Suprapubic skin (tissue), 4 donors: ENCODE measurements at regions not wholly inside any gene's neighbourhood (a gene's known extent, or its start where the extent isn't known, plus 50 kb on each side); places are given as distances from the start of the nearest gene placed in this dataset.

Experiments
- DNase-seq, 2 donors: peaks; one replicate each; pipeline ENCODE4 v3.0.0-alpha.2; 2019; ENCODE audit warnings: low spot score in 2 of 2
- H3K27ac ChIP-seq: fragments of 200-600 bp; sonication (generic); one replicate; pipeline ENCODE4 v1.5.1; 2019
- H3K27me3 ChIP-seq: fragments of 200-600 bp; sonication (generic); one replicate; pipeline ENCODE4 v1.5.1; 2019
- H3K36me3 ChIP-seq: fragments of 200-600 bp; sonication (generic); one replicate; pipeline ENCODE4 v1.5.1; 2019
- H3K4me1 ChIP-seq: fragments of 200-600 bp; sonication (generic); one replicate; pipeline ENCODE4 v1.5.1; 2019
- H3K4me3 ChIP-seq: fragments of 200-600 bp; sonication (generic); one replicate; pipeline ENCODE4 v1.5.1; 2019; ENCODE audit warnings: mild to moderate bottlenecking
- H3K9me3 ChIP-seq: fragments of 200-600 bp; sonication (generic); one replicate; pipeline ENCODE4 v1.5.1; 2019
- EP300 ChIP-seq: sonication (generic); formaldehyde crosslinking; IDR thresholded peaks from one replicate; pipeline ENCODE4 v1.6.1; 2017; ENCODE audit warnings: antibody characterized with exemption
- POLR2A ChIP-seq, 2 donors: fragments of 450-650 bp; IDR thresholded peaks; one replicate each; pipeline ENCODE4 v1.6.1; 2017; ENCODE audit warnings: antibody characterized with exemption in 2 of 2, mild to moderate bottlenecking in 2 of 2, moderate library complexity in 2 of 2
- POLR2AphosphoS5 ChIP-seq, 3 donors: sonication (generic); formaldehyde crosslinking; IDR thresholded peaks; one replicate each; pipeline ENCODE4 v1.6.1; 2017; ENCODE audit warnings: antibody characterized with exemption in 3 of 3
- WGBS: methylation state at CpG from one replicate; pipeline ENCODE4 v1.1.5; 2018; 5-methylcytosine and 5-hydroxymethylcytosine counted together
- TF ChIP-seq, protein P1 (sequence below), 2 donors: fragments of 200-600 bp in 1 of 2; fragments of 450-650 bp in 1 of 2; sonication (generic) in 1 of 2; IDR thresholded peaks; one replicate each; pipeline ENCODE4 v1.5.1; 2016 to 2019; ENCODE audit warnings: antibody characterized with exemption in 2 of 2, mild to moderate bottlenecking in 1 of 2, moderate library complexity in 1 of 2

DNA sequence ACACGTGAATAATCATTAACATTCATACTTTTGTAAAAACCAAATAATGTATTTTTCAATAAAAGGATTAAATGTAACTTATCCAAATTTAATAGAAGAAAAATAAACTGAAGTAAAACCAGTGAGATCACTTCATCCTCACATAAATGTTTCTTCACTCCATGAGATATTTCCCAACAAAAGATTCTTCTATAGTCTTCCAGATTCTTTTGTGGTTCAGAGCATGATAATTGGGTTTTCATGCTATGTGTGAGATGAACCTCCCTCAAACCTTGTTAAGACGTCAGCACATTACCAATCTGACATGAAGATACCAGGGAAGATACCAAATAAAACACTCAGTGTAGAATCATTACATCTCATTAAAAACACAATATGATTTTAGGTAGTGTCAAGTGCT is 62.9 kb upstream of the OXGR1 start:
- Histone ChIP-seq H3K36me3 (no peaks in the 10 kb centered on the region), H3K4me1 (no peaks in the 10 kb centered on the region), H3K27me3 (peaks cover 5% of the 10 kb centered on the region), H3K4me3 (no peak overlapping the region), H3K27ac (no peak overlapping the region), H3K9me3 (peaks cover 3% of the 10 kb centered on the region)
- DNase-seq, result no peak
- WGBS, result 75% methylated on average over 2 of the region's 2 CpGs
- TF ChIP-seq EP300 (no peak), POLR2A (IDR thresholded peaks at IDR 0.05) (no peak), POLR2AphosphoS5 (IDR thresholded peaks at IDR 0.05) (no peak)
- TF ChIP-seq, protein P1, sequence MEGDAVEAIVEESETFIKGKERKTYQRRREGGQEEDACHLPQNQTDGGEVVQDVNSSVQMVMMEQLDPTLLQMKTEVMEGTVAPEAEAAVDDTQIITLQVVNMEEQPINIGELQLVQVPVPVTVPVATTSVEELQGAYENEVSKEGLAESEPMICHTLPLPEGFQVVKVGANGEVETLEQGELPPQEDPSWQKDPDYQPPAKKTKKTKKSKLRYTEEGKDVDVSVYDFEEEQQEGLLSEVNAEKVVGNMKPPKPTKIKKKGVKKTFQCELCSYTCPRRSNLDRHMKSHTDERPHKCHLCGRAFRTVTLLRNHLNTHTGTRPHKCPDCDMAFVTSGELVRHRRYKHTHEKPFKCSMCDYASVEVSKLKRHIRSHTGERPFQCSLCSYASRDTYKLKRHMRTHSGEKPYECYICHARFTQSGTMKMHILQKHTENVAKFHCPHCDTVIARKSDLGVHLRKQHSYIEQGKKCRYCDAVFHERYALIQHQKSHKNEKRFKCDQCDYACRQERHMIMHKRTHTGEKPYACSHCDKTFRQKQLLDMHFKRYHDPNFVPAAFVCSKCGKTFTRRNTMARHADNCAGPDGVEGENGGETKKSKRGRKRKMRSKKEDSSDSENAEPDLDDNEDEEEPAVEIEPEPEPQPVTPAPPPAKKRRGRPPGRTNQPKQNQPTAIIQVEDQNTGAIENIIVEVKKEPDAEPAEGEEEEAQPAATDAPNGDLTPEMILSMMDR (IDR thresholded peaks at IDR 0.05), result no peak

DNA sequence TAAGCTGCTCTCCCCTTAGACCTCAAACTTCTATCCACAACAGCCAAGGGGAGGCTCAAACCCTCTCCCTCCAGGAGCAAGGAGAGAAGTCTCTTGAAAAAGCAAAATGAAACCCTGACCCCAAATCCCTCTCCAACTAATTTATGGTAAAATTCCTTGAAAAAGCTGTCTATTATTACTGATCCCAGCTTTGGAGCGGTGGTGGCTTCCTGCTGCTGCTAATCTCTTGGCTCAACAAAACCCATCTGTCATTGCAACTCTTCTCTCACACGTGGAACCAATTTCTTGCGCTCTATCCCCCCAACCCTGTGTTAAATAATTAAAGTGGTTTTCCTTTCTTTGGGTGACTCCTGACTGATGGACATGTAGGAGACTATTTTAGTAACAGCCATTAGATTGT is 64.1 kb upstream of the OXGR1 start:
- Histone ChIP-seq H3K27me3 (peaks cover 5% of the 10 kb centered on the region), H3K27ac (no peak overlapping the region), H3K9me3 (peaks cover 3% of the 10 kb centered on the region), H3K36me3 (no peaks in the 10 kb centered on the region), H3K4me1 (no peaks in the 10 kb centered on the region), H3K4me3 (no peak overlapping the region)
- TF ChIP-seq, protein P1 (IDR thresholded peaks at IDR 0.05), result no peak
- TF ChIP-seq POLR2A (IDR thresholded peaks at IDR 0.05), result no peak
- TF ChIP-seq EP300, result no peak
- TF ChIP-seq POLR2AphosphoS5 (IDR thresholded peaks at IDR 0.05), result no peak
- DNase-seq, result no peak
- WGBS, result 46% methylated on average over 3 of the region's 3 CpGs

DNA sequence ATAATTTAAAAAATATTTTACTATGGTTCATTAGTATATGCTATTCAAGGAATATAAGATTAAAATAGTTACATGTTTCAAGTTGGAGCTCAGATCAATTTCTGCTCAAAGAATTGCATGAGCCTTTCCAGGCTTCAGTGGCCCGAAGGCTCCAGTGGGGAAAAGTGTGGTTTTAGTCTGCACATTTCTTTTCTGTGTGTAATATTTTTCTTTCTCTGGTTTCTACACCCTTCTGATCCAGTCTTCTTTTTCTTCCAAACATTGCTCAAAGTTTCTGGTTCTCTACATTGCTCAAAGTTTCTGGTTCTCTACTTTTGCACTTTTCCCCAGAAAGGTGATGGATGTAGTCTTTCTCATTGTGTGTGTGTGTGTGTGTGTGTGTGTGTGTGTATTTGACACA is 64.7 kb upstream of the OXGR1 start:
- Histone ChIP-seq H3K4me3 (no peak overlapping the region), H3K9me3 (peaks cover 3% of the 10 kb centered on the region), H3K27ac (no peak overlapping the region), H3K4me1 (no peaks in the 10 kb centered on the region), H3K36me3 (no peaks in the 10 kb centered on the region), H3K27me3 (peaks cover 5% of the 10 kb centered on the region)
- no peak for DNase-seq
- TF ChIP-seq POLR2AphosphoS5 (IDR thresholded peaks at IDR 0.05) (no peak), EP300 (no peak), POLR2A (IDR thresholded peaks at IDR 0.05) (no peak)
- TF ChIP-seq, protein P1 (IDR thresholded peaks at IDR 0.05), result no peak
- WGBS, result 72% methylated on average over 1 of the region's 1 CpG

DNA sequence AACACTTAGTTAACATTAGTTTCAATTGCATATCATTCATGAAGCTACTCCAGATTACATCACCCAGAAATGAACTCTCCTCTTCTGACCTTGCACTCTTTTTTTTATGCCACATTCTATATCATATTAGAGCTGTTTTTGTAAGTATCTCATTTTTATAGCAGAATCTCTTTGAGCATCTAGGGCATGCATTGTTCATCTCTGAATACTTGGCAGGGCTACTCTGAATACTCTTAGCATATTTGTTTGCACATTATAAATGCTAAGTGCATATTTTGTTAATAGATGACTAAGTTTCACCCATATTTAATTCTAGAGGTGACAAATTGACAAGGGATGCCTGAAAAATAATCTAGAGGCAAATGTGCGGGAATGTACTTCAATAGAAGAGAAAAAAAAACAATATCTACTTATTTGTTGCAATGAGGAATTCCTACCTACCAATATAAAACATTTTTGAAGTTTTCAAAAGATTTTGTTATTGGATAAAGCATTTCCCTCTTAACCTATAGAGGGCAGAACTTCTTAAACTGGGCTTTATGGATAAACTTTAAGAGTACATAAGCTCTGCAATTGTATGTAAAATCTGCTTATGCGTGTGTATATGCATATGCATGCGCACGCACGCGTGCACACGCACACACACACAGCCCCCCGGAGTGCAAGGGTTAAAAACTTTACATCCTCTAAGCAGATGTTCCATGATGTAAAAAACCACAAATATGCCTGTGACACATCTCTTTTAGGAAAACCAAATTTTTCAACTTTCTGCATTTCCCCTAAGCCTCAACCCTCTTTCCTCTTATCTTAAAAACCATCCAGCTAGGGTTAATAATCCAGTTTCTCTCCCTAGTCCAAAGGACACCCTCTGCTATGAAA is 73.0 kb upstream of the OXGR1 start:
- Histone ChIP-seq H3K9me3 (no peaks in the 10 kb centered on the region), H3K36me3 (no peaks in the 10 kb centered on the region), H3K4me3 (no peak overlapping the region), H3K27ac (no peak overlapping the region), H3K4me1 (no peaks in the 10 kb centered on the region), H3K27me3 (no peaks in the 10 kb centered on the region)
- WGBS, result 90% methylated on average over 8 of the region's 8 CpGs
- TF ChIP-seq, protein P1 (IDR thresholded peaks at IDR 0.05), result no peak
- TF ChIP-seq POLR2AphosphoS5 (IDR thresholded peaks at IDR 0.05), result no peak
- no peak for TF ChIP-seq EP300
- no peak for TF ChIP-seq POLR2A (IDR thresholded peaks at IDR 0.05)
- no peak for DNase-seq

DNA sequence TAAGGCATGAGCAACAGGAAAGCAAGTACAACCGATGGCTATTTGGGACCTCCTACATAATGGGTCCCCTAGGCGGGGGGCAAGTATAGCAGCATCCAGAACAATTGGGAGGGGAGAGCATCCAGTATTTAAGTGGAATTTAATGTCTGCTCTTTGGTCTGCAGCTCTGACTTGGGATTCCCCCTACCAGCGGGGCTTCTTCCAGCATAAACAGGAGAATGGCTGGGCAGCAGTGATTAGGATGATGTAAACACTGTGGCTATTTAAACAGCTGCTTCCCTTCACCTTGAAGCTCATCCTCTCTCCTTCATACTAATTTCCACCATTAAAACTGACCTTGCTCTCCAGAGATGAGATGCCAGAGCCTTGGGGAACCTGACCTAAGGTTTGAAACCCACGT is 73.9 kb upstream of the OXGR1 start:
- Histone ChIP-seq H3K27me3 (no peaks in the 10 kb centered on the region), H3K36me3 (no peaks in the 10 kb centered on the region), H3K4me3 (no peak overlapping the region), H3K9me3 (no peaks in the 10 kb centered on the region), H3K27ac (no peak overlapping the region), H3K4me1 (no peaks in the 10 kb centered on the region)
- TF ChIP-seq, protein P1 (IDR thresholded peaks at IDR 0.05), result no peak
- no peak for TF ChIP-seq EP300
- TF ChIP-seq POLR2AphosphoS5 (IDR thresholded peaks at IDR 0.05), result no peak
- no peak for TF ChIP-seq POLR2A (IDR thresholded peaks at IDR 0.05)
- 75% methylated on average over 4 of the region's 4 CpGs for WGBS
- DNase-seq, result no peak
